SH-SY5Y (cell line): ENCODE measurements at regions not wholly inside any gene's neighbourhood (a gene's known extent, or its start where the extent isn't known, plus 50 kb on each side); places are given as distances from the start of the nearest gene placed in this dataset.

ENCODE experiments used
- GATA2 ChIP-seq: IDR thresholded peaks from 2 replicates; pipeline ENCODE4 v1.6.1; 2011; ENCODE audit warnings: mild to moderate bottlenecking, low read depth, low read length
- GATA3 ChIP-seq: IDR thresholded peaks from 2 replicates; pipeline ENCODE4 v1.6.1; 2011; ENCODE audit warnings: low read depth, mild to moderate bottlenecking, low read length, moderate library complexity

- TF ChIP-seq GATA2, result no peak
- TF ChIP-seq GATA3, result no peak
Observed at GRCh38 chr3:182487143-182487542, 306.2 kb upstream of the ATP11B start.
